HUES64 (cell line): ENCODE measurements at regions not wholly inside any gene's neighbourhood (a gene's known extent, or its start where the extent isn't known, plus 50 kb on each side); places are given as distances from the start of the nearest gene placed in this dataset.

Experiments used
- H3K27ac ChIP-seq: 2 replicates; pipeline ENCODE4 v1.7.0; 2013; ENCODE audit warnings: low read depth, low read length, inconsistent platforms
- H3K27me3 ChIP-seq: 2 replicates; pipeline ENCODE4 v1.6.1; 2013; ENCODE audit warnings: mild to moderate bottlenecking, low read length; ENCODE audit not compliant: insufficient read depth
- H3K36me3 ChIP-seq: 2 replicates; pipeline ENCODE4 v1.6.1; 2013; ENCODE audit warnings: mild to moderate bottlenecking, low read length; ENCODE audit not compliant: insufficient read depth
- H3K4me1 ChIP-seq: 2 replicates; pipeline ENCODE4 v1.6.1; 2013; ENCODE audit warnings: mild to moderate bottlenecking, low read length, moderate library complexity; ENCODE audit not compliant: insufficient read depth
- H3K4me3 ChIP-seq: 2 replicates; pipeline ENCODE4 v1.5.1; 2013; ENCODE audit warnings: mild to moderate bottlenecking, low read length, moderate library complexity
- H3K9ac ChIP-seq: 2 replicates; pipeline ENCODE4 v1.6.1; 2013; ENCODE audit warnings: mild to moderate bottlenecking, low read depth, low read length
- H3K9me3 ChIP-seq: 2 replicates; pipeline ENCODE4 v1.6.1; 2013; ENCODE audit warnings: low read depth, low read length; ENCODE audit not compliant: insufficient read depth
- WGBS: fragments of 150-250, 120-280 bp; methylation state at CpG from one replicate; pipeline ENCODE4 v1.1.7; 2013; ENCODE audit warnings: missing lambda C conversion rate; 5-methylcytosine and 5-hydroxymethylcytosine counted together

- no peaks in the 10 kb centered on the region for H3K27me3 ChIP-seq
- WGBS, result 96% methylated on average over 13 of the region's 13 CpGs
- no peak overlapping the region for H3K27ac ChIP-seq
- H3K4me3 ChIP-seq, result no peak overlapping the region
- no peaks in the 10 kb centered on the region for H3K4me1 ChIP-seq
- H3K36me3 ChIP-seq, result no peaks in the 10 kb centered on the region
- H3K9ac ChIP-seq, result no peak overlapping the region
- H3K9me3 ChIP-seq, result no peaks in the 10 kb centered on the region
These were observed 1170.5 kb upstream of the PABPC4L start for GRCh38 chr4:135372131-135372530.

- Histone ChIP-seq H3K36me3 (no peaks in the 10 kb centered on the region), H3K4me3 (no peak overlapping the region), H3K4me1 (no peaks in the 10 kb centered on the region), H3K27me3 (no peaks in the 10 kb centered on the region), H3K9ac (no peak overlapping the region), H3K27ac (no peak overlapping the region), H3K9me3 (no peaks in the 10 kb centered on the region)
- WGBS, result 89% methylated on average over 4 of the region's 4 CpGs
These were observed 1169.5 kb upstream of the PABPC4L start for GRCh38 chr4:135371137-135371536.

GRCh38 chr4:135368831-135369230 lies 1167.2 kb upstream of the PABPC4L start:
- Histone ChIP-seq H3K27me3 (no peaks in the 10 kb centered on the region), H3K9me3 (no peaks in the 10 kb centered on the region), H3K36me3 (no peaks in the 10 kb centered on the region), H3K27ac (no peak overlapping the region), H3K9ac (no peak overlapping the region), H3K4me1 (no peaks in the 10 kb centered on the region), H3K4me3 (no peak overlapping the region)
- 90% methylated on average over 3 of the region's 3 CpGs for WGBS

- H3K27ac ChIP-seq, result no peak overlapping the region
These were observed 1163.5 kb upstream of the PABPC4L start for GRCh38 chr4:135365065-135365464.

GRCh38 chr4:135359128-135359527 lies 1157.5 kb upstream of the PABPC4L start:
- Histone ChIP-seq H3K9me3 (no peaks in the 10 kb centered on the region), H3K4me3 (no peak overlapping the region), H3K9ac (no peak overlapping the region), H3K27ac (no peak overlapping the region), H3K4me1 (no peaks in the 10 kb centered on the region), H3K36me3 (no peaks in the 10 kb centered on the region), H3K27me3 (no peaks in the 10 kb centered on the region)
- 100% methylated on average over 1 of the region's 1 CpG for whole genome bisulfite sequencing

More at GRCh38 chr4:135365065-135365464, 1163.5 kb upstream of the PABPC4L start:
- H3K4me3 ChIP-seq, result no peak overlapping the region
- no peaks in the 10 kb centered on the region for H3K4me1 ChIP-seq
- WGBS, result no CpG with 5 or more reads among the region's 1 CpG
- H3K27me3 ChIP-seq, result no peaks in the 10 kb centered on the region
- H3K9ac ChIP-seq, result no peak overlapping the region
- no peaks in the 10 kb centered on the region for H3K9me3 ChIP-seq
- H3K36me3 ChIP-seq, result no peaks in the 10 kb centered on the region

- Histone ChIP-seq H3K27ac (no peak overlapping the region), H3K27me3 (no peaks in the 10 kb centered on the region), H3K9ac (no peak overlapping the region), H3K36me3 (no peaks in the 10 kb centered on the region), H3K9me3 (no peaks in the 10 kb centered on the region), H3K4me1 (no peaks in the 10 kb centered on the region), H3K4me3 (no peak overlapping the region)
- 98% methylated on average over 1 of the region's 1 CpG for WGBS
These were observed 1155.5 kb upstream of the PABPC4L start for GRCh38 chr4:135357091-135357490.

- Histone ChIP-seq H3K9me3 (no peaks in the 10 kb centered on the region), H3K4me1 (no peaks in the 10 kb centered on the region)
- WGBS, result 82% methylated on average over 1 of the region's 1 CpG
These were observed 1153.3 kb upstream of the PABPC4L start for GRCh38 chr4:135354876-135355275.

GRCh38 chr4:135353008-135353407 lies 1151.4 kb upstream of the PABPC4L start:
- WGBS, result 71% methylated on average over 1 of the region's 3 CpGs
- Histone ChIP-seq H3K4me1 (no peaks in the 10 kb centered on the region), H3K36me3 (no peaks in the 10 kb centered on the region), H3K4me3 (no peak overlapping the region), H3K27me3 (no peaks in the 10 kb centered on the region), H3K27ac (no peak overlapping the region), H3K9me3 (no peaks in the 10 kb centered on the region), H3K9ac (no peak overlapping the region)

More at GRCh38 chr4:135354876-135355275, 1153.3 kb upstream of the PABPC4L start:
- no peak overlapping the region for H3K9ac ChIP-seq
- H3K27ac ChIP-seq, result no peak overlapping the region
- no peaks in the 10 kb centered on the region for H3K36me3 ChIP-seq
- no peaks in the 10 kb centered on the region for H3K27me3 ChIP-seq
- no peak overlapping the region for H3K4me3 ChIP-seq

- WGBS, result 95% methylated on average over 2 of the region's 2 CpGs
- no peaks in the 10 kb centered on the region for H3K36me3 ChIP-seq
- no peaks in the 10 kb centered on the region for H3K27me3 ChIP-seq
- H3K27ac ChIP-seq, result no peak overlapping the region
- H3K4me3 ChIP-seq, result no peak overlapping the region
- H3K4me1 ChIP-seq, result no peaks in the 10 kb centered on the region
- no peaks in the 10 kb centered on the region for H3K9me3 ChIP-seq
- H3K9ac ChIP-seq, result no peak overlapping the region
These were observed 1142.9 kb upstream of the PABPC4L start for GRCh38 chr4:135344492-135344891.

GRCh38 chr4:135338181-135338580 lies 1136.6 kb upstream of the PABPC4L start:
- H3K4me1 ChIP-seq, result no peaks in the 10 kb centered on the region

GRCh38 chr4:135325264-135325663 lies 1123.7 kb upstream of the PABPC4L start:
- Histone ChIP-seq H3K4me3 (no peak overlapping the region), H3K9me3 (peaks cover 6% of the 10 kb centered on the region; the same call in 1 of the 2 replicates), H3K9ac (no peak overlapping the region), H3K27me3 (no peaks in the 10 kb centered on the region), H3K4me1 (0 out of 2 replicates have a peak, but pooled peaks cover 3% of the 10 kb centered on the region), H3K27ac (no peak overlapping the region), H3K36me3 (no peaks in the 10 kb centered on the region)
- WGBS, result 77% methylated on average over 2 of the region's 2 CpGs

More at GRCh38 chr4:135338181-135338580, 1136.6 kb upstream of the PABPC4L start:
- H3K36me3 ChIP-seq, result no peaks in the 10 kb centered on the region
- no peaks in the 10 kb centered on the region for H3K27me3 ChIP-seq
- H3K4me3 ChIP-seq, result no peak overlapping the region
- H3K9ac ChIP-seq, result no peak overlapping the region
- no peaks in the 10 kb centered on the region for H3K9me3 ChIP-seq
- H3K27ac ChIP-seq, result no peak overlapping the region

- Histone ChIP-seq H3K27ac (no peak overlapping the region), H3K36me3 (no peaks in the 10 kb centered on the region), H3K27me3 (no peaks in the 10 kb centered on the region), H3K4me3 (no peak overlapping the region), H3K4me1 (no peaks in the 10 kb centered on the region), H3K9ac (no peak overlapping the region), H3K9me3 (peaks cover 6% of the 10 kb centered on the region; the same call in 1 of the 2 replicates)
- 96% methylated on average over 1 of the region's 2 CpGs for WGBS
These were observed 1118.1 kb upstream of the PABPC4L start for GRCh38 chr4:135319685-135320084.
